ENCODE measurements at regions not wholly inside any gene's neighbourhood (a gene's known extent, or its start where the extent isn't known, plus 50 kb on each side); places are given as distances from the start of the nearest gene placed in this dataset.

GRCh38 chr17:77495575-77495974, 354.8 kb downstream of the SEC14L1 start:
- Histone ChIP-seq H3K4me1 (ENCODE audit: control insufficient read depth, insufficient read depth, low read length, poor library complexity, severe bottlenecking) (peaks cover 10% of the 10 kb centered on the region), H3K9me3 (ENCODE audit: control insufficient read depth, low read length) (no peaks in the 10 kb centered on the region), H3K27ac (ENCODE audit: insufficient read depth, low read length, poor library complexity, severe bottlenecking) (no peak overlapping the region), H3K27me3 (replicated peaks; ENCODE audit: control insufficient read depth, insufficient read depth, low read length, poor library complexity, severe bottlenecking) (no peaks in the 10 kb centered on the region), H3K36me3 (ENCODE audit: control insufficient read depth, insufficient read depth, low read length) (peaks cover 74% of the 10 kb centered on the region), H3K4me3 (ENCODE audit: insufficient read depth, low read depth, low read length, poor library complexity, severe bottlenecking) (no peak overlapping the region)
- DNase-seq, result no peak

GRCh38 chr17:77496401-77496801, 355.6 kb downstream of the SEC14L1 start:
- no peaks in the 10 kb centered on the region for H3K27me3 ChIP-seq (replicated peaks; ENCODE audit: control insufficient read depth, insufficient read depth, low read length, poor library complexity, severe bottlenecking)
- no peak overlapping the region for H3K4me3 ChIP-seq (ENCODE audit: insufficient read depth, low read depth, low read length, poor library complexity, severe bottlenecking)
- H3K27ac ChIP-seq (ENCODE audit: insufficient read depth, low read length, poor library complexity, severe bottlenecking), result no peak overlapping the region
- DNase-seq, result no peak
- peaks cover 75% of the 10 kb centered on the region for H3K36me3 ChIP-seq (ENCODE audit: control insufficient read depth, insufficient read depth, low read length)
- H3K9me3 ChIP-seq (ENCODE audit: control insufficient read depth, low read length), result no peaks in the 10 kb centered on the region
- H3K4me1 ChIP-seq (ENCODE audit: control insufficient read depth, insufficient read depth, low read length, poor library complexity, severe bottlenecking), result peaks cover 6% of the 10 kb centered on the region

GRCh38 chr17:77496831-77497577, 356.2 kb downstream of the SEC14L1 start:
- DNase-seq, result no peak
- Histone ChIP-seq H3K27ac (ENCODE audit: insufficient read depth, low read length, poor library complexity, severe bottlenecking) (no peak overlapping the region), H3K36me3 (ENCODE audit: control insufficient read depth, insufficient read depth, low read length) (peaks cover 73% of the 10 kb centered on the region), H3K4me3 (ENCODE audit: insufficient read depth, low read depth, low read length, poor library complexity, severe bottlenecking) (no peak overlapping the region), H3K4me1 (ENCODE audit: control insufficient read depth, insufficient read depth, low read length, poor library complexity, severe bottlenecking) (peaks cover 6% of the 10 kb centered on the region), H3K9me3 (ENCODE audit: control insufficient read depth, low read length) (no peaks in the 10 kb centered on the region), H3K27me3 (replicated peaks; ENCODE audit: control insufficient read depth, insufficient read depth, low read length, poor library complexity, severe bottlenecking) (no peaks in the 10 kb centered on the region)

GRCh38 chr17:77497578-77497934, 356.8 kb downstream of the SEC14L1 start:
- Histone ChIP-seq H3K4me3 (ENCODE audit: insufficient read depth, low read depth, low read length, poor library complexity, severe bottlenecking) (no peak overlapping the region), H3K27ac (ENCODE audit: insufficient read depth, low read length, poor library complexity, severe bottlenecking) (peak overlapping the region; percentile 2), H3K27me3 (replicated peaks; ENCODE audit: control insufficient read depth, insufficient read depth, low read length, poor library complexity, severe bottlenecking) (no peaks in the 10 kb centered on the region), H3K36me3 (ENCODE audit: control insufficient read depth, insufficient read depth, low read length) (peaks cover 67% of the 10 kb centered on the region), H3K9me3 (ENCODE audit: control insufficient read depth, low read length) (no peaks in the 10 kb centered on the region), H3K4me1 (ENCODE audit: control insufficient read depth, insufficient read depth, low read length, poor library complexity, severe bottlenecking) (peaks cover 6% of the 10 kb centered on the region)
- DNase-seq, result no peak

GRCh38 chr17:77498091-77498741, 357.4 kb downstream of the SEC14L1 start:
- Histone ChIP-seq H3K27ac (ENCODE audit: insufficient read depth, low read length, poor library complexity, severe bottlenecking) (no peak overlapping the region), H3K4me1 (ENCODE audit: control insufficient read depth, insufficient read depth, low read length, poor library complexity, severe bottlenecking) (peaks cover 6% of the 10 kb centered on the region), H3K9me3 (ENCODE audit: control insufficient read depth, low read length) (no peaks in the 10 kb centered on the region), H3K4me3 (ENCODE audit: insufficient read depth, low read depth, low read length, poor library complexity, severe bottlenecking) (no peak overlapping the region), H3K36me3 (ENCODE audit: control insufficient read depth, insufficient read depth, low read length) (peaks cover 61% of the 10 kb centered on the region), H3K27me3 (replicated peaks; ENCODE audit: control insufficient read depth, insufficient read depth, low read length, poor library complexity, severe bottlenecking) (no peaks in the 10 kb centered on the region)
- no peak for DNase-seq

GRCh38 chr17:77498791-77499698, 358.3 kb downstream of the SEC14L1 start:
- Histone ChIP-seq H3K4me1 (ENCODE audit: control insufficient read depth, insufficient read depth, low read length, poor library complexity, severe bottlenecking) (peaks cover 6% of the 10 kb centered on the region), H3K27ac (ENCODE audit: insufficient read depth, low read length, poor library complexity, severe bottlenecking) (no peak overlapping the region), H3K9me3 (ENCODE audit: control insufficient read depth, low read length) (no peaks in the 10 kb centered on the region), H3K27me3 (replicated peaks; ENCODE audit: control insufficient read depth, insufficient read depth, low read length, poor library complexity, severe bottlenecking) (no peaks in the 10 kb centered on the region), H3K36me3 (ENCODE audit: control insufficient read depth, insufficient read depth, low read length) (peaks cover 56% of the 10 kb centered on the region), H3K4me3 (ENCODE audit: insufficient read depth, low read depth, low read length, poor library complexity, severe bottlenecking) (no peak overlapping the region)
- no peak for DNase-seq

GRCh38 chr17:77499699-77500435, 359.1 kb downstream of the SEC14L1 start:
- Histone ChIP-seq H3K4me1 (ENCODE audit: control insufficient read depth, insufficient read depth, low read length, poor library complexity, severe bottlenecking) (peaks cover 2% of the 10 kb centered on the region), H3K9me3 (ENCODE audit: control insufficient read depth, low read length) (no peaks in the 10 kb centered on the region), H3K27me3 (replicated peaks; ENCODE audit: control insufficient read depth, insufficient read depth, low read length, poor library complexity, severe bottlenecking) (no peaks in the 10 kb centered on the region), H3K36me3 (ENCODE audit: control insufficient read depth, insufficient read depth, low read length) (peaks cover 49% of the 10 kb centered on the region), H3K4me3 (ENCODE audit: insufficient read depth, low read depth, low read length, poor library complexity, severe bottlenecking) (no peak overlapping the region), H3K27ac (ENCODE audit: insufficient read depth, low read length, poor library complexity, severe bottlenecking) (no peak overlapping the region)
- no peak for DNase-seq

GRCh38 chr17:77501101-77501566, 360.4 kb downstream of the SEC14L1 start:
- Histone ChIP-seq H3K4me3 (ENCODE audit: insufficient read depth, low read depth, low read length, poor library complexity, severe bottlenecking) (no peak overlapping the region), H3K36me3 (ENCODE audit: control insufficient read depth, insufficient read depth, low read length) (peaks cover 49% of the 10 kb centered on the region), H3K9me3 (ENCODE audit: control insufficient read depth, low read length) (no peaks in the 10 kb centered on the region), H3K27ac (ENCODE audit: insufficient read depth, low read length, poor library complexity, severe bottlenecking) (no peak overlapping the region), H3K4me1 (ENCODE audit: control insufficient read depth, insufficient read depth, low read length, poor library complexity, severe bottlenecking) (no peaks in the 10 kb centered on the region), H3K27me3 (replicated peaks; ENCODE audit: control insufficient read depth, insufficient read depth, low read length, poor library complexity, severe bottlenecking) (no peaks in the 10 kb centered on the region)
- no peak for DNase-seq

- Histone ChIP-seq H3K27ac (ENCODE audit: insufficient read depth, low read length, poor library complexity, severe bottlenecking) (no peak overlapping the region), H3K27me3 (replicated peaks; ENCODE audit: control insufficient read depth, insufficient read depth, low read length, poor library complexity, severe bottlenecking) (no peaks in the 10 kb centered on the region), H3K36me3 (ENCODE audit: control insufficient read depth, insufficient read depth, low read length) (peaks cover 40% of the 10 kb centered on the region), H3K4me1 (ENCODE audit: control insufficient read depth, insufficient read depth, low read length, poor library complexity, severe bottlenecking) (no peaks in the 10 kb centered on the region), H3K9me3 (ENCODE audit: control insufficient read depth, low read length) (no peaks in the 10 kb centered on the region), H3K4me3 (ENCODE audit: insufficient read depth, low read depth, low read length, poor library complexity, severe bottlenecking) (no peak overlapping the region)
- no peak for DNase-seq
Observed at GRCh38 chr17:77501751-77502625, 361.2 kb downstream of the SEC14L1 start.

All from effector memory CD4-positive, alpha-beta T cell (primary cell).